Upper lobe of left lung (tissue), 6 donors: ENCODE measurements at regions not wholly inside any gene's neighbourhood (a gene's known extent, or its start where the extent isn't known, plus 50 kb on each side); places are given as distances from the start of the nearest gene placed in this dataset.

Source experiments
- ATAC-seq, 2 donors: fragments of 200-7000 bp; cut with Tn5 transposase; one replicate each; pipeline ENCODE4 v1.9.1; 2022; ENCODE audit warnings: mild to moderate bottlenecking in 2 of 2, moderate library complexity in 2 of 2; ENCODE audit not compliant: low FRiP score in 2 of 2
- DNase-seq, 2 donors: peaks; one replicate each; pipeline ENCODE4 v3.0.0-alpha.2; 2019 to 2020
- H3K27ac ChIP-seq, 4 donors: fragments of 200-600 bp; sonication (generic); one replicate each; pipeline ENCODE4 v1.5.1; 2016 to 2019
- H3K27me3 ChIP-seq, 4 donors: fragments of 200-600 bp; sonication (generic); one replicate each; pipeline ENCODE4 v1.5.1; 2017 to 2019
- H3K36me3 ChIP-seq, 4 donors: fragments of 200-600 bp; sonication (generic); one replicate each; pipeline ENCODE4 v1.5.1; 2016 to 2019
- H3K4me1 ChIP-seq, 4 donors: fragments of 200-600 bp; sonication (generic); one replicate each; pipeline ENCODE4 v1.5.1; 2018 to 2019
- H3K4me3 ChIP-seq, 4 donors: fragments of 200-600 bp; sonication (generic); one replicate each; pipeline ENCODE4 v1.5.1; 2017 to 2019; ENCODE audit warnings: mild to moderate bottlenecking in 2 of 4, moderate library complexity in 1 of 4
- H3K9me3 ChIP-seq, 4 donors: fragments of 200-600 bp; sonication (generic); one replicate each; pipeline ENCODE4 v1.5.1; 2018 to 2019
- CTCF ChIP-seq, 6 experiments: fragments of 450-650 bp in 4 of 6; fragments of 200-600 bp in 2 of 6; sonication (generic) in 2 of 6; IDR thresholded peaks; one replicate each; pipeline ENCODE4 v1.5.1; 2016 to 2019; ENCODE audit warnings: antibody characterized with exemption in 6 of 6
- EP300 ChIP-seq, 4 donors: sonication (generic); formaldehyde crosslinking; IDR thresholded peaks; one replicate each; pipeline ENCODE4 v1.5.1; 2017; ENCODE audit warnings: antibody characterized with exemption in 4 of 4, control low read depth in 2 of 4
- POLR2A ChIP-seq, 4 donors: fragments of 450-650 bp; IDR thresholded peaks; one replicate each; pipeline ENCODE4 v1.5.1; 2016 to 2017; ENCODE audit warnings: antibody characterized with exemption in 4 of 4, mild to moderate bottlenecking in 2 of 4
- POLR2AphosphoS5 ChIP-seq, 2 donors: sonication (generic); formaldehyde crosslinking; IDR thresholded peaks; one replicate each; pipeline ENCODE4 v1.5.1; 2017; ENCODE audit warnings: antibody characterized with exemption in 2 of 2
- WGBS, 2 donors: methylation state at CpG; one replicate each; pipeline ENCODE4 v1.1.5; 2017 to 2018; 5-methylcytosine and 5-hydroxymethylcytosine counted together
- donor health status: DM: no; HTN: no; CAD: no; lungs with moderate emphysema.
- donor health status: DM: no; HTN: yes; CAD: no; lungs with severe emphysema.

GRCh38 chr5:117095346-117096332 is 521.0 kb upstream of the SEMA6A start:
- Histone ChIP-seq H3K27ac (no peak overlapping the region), H3K4me1 (no peaks in the 10 kb centered on the region), H3K36me3 (no peaks in the 10 kb centered on the region), H3K9me3 (no peaks in the 10 kb centered on the region), H3K27me3 (no peaks in the 10 kb centered on the region), H3K4me3 (no peak overlapping the region)
- 73 to 83% methylated on average over 10 of the region's 10 CpGs for WGBS, 2 donors
- DNase-seq (no peak), ATAC-seq (no peak)
- TF ChIP-seq POLR2A (IDR thresholded peaks at IDR 0.05) (no peak), POLR2AphosphoS5 (IDR thresholded peaks at IDR 0.05) (no peak), EP300 (IDR thresholded peaks at IDR 0.05) (no peak)

DNA sequence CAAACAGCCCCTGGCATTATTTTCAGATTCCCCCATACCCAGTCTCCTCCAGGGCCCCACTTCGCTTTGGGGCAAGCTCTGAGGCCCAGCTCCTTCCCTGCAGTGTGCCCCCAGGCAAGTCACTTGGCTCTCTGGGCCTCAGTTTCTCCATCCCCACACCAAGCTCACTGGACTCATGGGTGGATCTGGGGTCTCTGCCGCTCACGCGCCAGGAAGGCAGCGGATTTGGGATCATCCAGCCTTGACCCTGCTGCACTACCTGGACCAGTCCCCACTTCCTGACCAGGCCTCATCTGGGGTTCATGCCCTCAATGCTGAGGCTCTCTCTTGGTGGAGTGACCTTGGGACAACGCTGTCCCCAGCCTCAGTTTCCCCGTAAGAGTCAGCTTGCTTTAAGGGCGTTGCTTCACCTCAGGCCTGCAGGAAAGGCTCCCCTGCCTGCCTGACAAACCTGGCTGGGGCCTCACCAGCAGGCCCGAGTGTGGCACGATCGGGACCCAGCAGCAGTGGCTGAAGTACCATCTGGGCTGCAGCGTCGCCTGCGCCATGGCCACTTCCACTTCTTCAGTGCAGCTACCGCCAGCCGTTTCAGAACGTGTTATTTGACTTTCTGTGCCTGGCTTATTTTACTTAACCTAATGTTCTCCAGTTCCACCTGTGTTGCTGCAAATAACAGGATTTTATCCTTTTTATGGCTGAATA is 519.6 kb upstream of the SEMA6A start:
- Histone ChIP-seq H3K4me3 (no peak overlapping the region), H3K4me1 (no peaks in the 10 kb centered on the region), H3K27ac (no peak overlapping the region), H3K9me3 (no peaks in the 10 kb centered on the region), H3K27me3 (no peaks in the 10 kb centered on the region), H3K36me3 (no peaks in the 10 kb centered on the region)
- WGBS, 2 donors: 94 to 98% methylated on average over 16 to 17 of the region's 17 CpGs
- ATAC-seq (no peak), DNase-seq (peak in 1 of 2 donors; percentile 64)
- no peak for TF ChIP-seq CTCF (IDR thresholded peaks at IDR 0.05)
- no peak for TF ChIP-seq POLR2A (IDR thresholded peaks at IDR 0.05)
- no peak for TF ChIP-seq POLR2AphosphoS5 (IDR thresholded peaks at IDR 0.05)
- no peak for TF ChIP-seq EP300 (IDR thresholded peaks at IDR 0.05)

DNA sequence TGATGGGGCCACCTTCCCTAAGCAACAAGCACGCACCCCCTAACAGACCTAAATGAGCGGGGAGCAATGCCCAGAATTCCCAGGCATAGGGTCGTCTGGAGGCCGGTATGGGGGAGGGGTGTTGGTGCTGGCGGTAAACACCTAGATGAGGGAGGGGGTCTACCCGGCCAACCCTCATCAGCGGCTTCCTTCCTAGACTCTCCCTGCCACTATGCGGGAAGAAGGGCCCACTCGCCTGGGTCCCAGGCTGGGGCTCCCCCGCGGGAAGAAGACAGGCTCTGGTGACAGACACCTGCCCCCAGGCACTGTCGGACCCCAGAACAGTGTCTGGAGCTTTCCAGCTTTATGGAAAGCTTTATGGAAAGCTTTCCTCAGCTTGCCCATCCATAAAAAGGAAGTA is 519.0 kb upstream of the SEMA6A start:
- no peaks in the 10 kb centered on the region for H3K36me3 ChIP-seq
- no peaks in the 10 kb centered on the region for H3K9me3 ChIP-seq
- DNase-seq: peak in 1 of 2 donors; percentile 33
- no peak for ATAC-seq
- H3K4me1 ChIP-seq: no peaks in the 10 kb centered on the region
- 96 to 97% methylated on average over 6 to 12 of the region's 12 CpGs for WGBS, 2 donors
- H3K27me3 ChIP-seq: no peaks in the 10 kb centered on the region
- H3K27ac ChIP-seq: no peak overlapping the region
- TF ChIP-seq POLR2AphosphoS5 (IDR thresholded peaks at IDR 0.05) (no peak), EP300 (IDR thresholded peaks at IDR 0.05) (no peak), POLR2A (IDR thresholded peaks at IDR 0.05) (no peak), CTCF (IDR thresholded peaks at IDR 0.05) (no peak)
- H3K4me3 ChIP-seq: no peak overlapping the region

GRCh38 chr5:117089001-117089400 is 514.4 kb upstream of the SEMA6A start:
- Histone ChIP-seq H3K9me3 (no peaks in the 10 kb centered on the region), H3K27me3 (no peaks in the 10 kb centered on the region), H3K27ac (no peak overlapping the region), H3K36me3 (no peaks in the 10 kb centered on the region), H3K4me3 (no peak overlapping the region), H3K4me1 (no peaks in the 10 kb centered on the region)
- ATAC-seq (no peak), DNase-seq (no peak)
- 77 to 94% methylated on average over 2 of the region's 2 CpGs for WGBS, 2 donors
- TF ChIP-seq POLR2A (IDR thresholded peaks at IDR 0.05): no peak
- TF ChIP-seq CTCF (IDR thresholded peaks at IDR 0.05): no peak
- TF ChIP-seq EP300 (IDR thresholded peaks at IDR 0.05): no peak
- no peak for TF ChIP-seq POLR2AphosphoS5 (IDR thresholded peaks at IDR 0.05)

DNA sequence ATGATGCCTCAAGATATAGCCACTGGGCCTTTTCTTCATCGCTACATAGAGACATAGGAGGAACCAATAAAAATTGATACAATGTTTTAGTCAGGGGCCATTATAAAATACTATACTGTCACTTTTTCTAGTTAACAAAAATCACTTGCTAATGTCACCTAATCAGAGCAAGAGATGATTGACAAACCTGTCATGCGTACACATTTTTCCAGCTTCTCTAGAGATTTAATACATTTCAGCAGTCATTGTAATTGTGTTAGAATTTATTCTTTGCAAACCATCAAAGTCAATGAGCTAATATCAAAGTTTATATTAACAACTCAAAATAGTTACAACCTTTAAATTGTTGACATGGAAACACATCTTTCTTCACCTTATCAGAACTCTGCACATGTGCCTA is 513.6 kb upstream of the SEMA6A start:
- H3K4me3 ChIP-seq: no peak overlapping the region
- H3K36me3 ChIP-seq: no peaks in the 10 kb centered on the region
- no peaks in the 10 kb centered on the region for H3K27me3 ChIP-seq
- no peaks in the 10 kb centered on the region for H3K9me3 ChIP-seq
- ATAC-seq: no peak
- H3K27ac ChIP-seq: no peak overlapping the region
- TF ChIP-seq POLR2AphosphoS5 (IDR thresholded peaks at IDR 0.05) (no peak), EP300 (IDR thresholded peaks at IDR 0.05) (no peak), POLR2A (IDR thresholded peaks at IDR 0.05) (no peak), CTCF (IDR thresholded peaks at IDR 0.05) (no peak)
- no peaks in the 10 kb centered on the region for H3K4me1 ChIP-seq
- no peak for DNase-seq
- 88 to 91% methylated on average over 2 of the region's 2 CpGs for WGBS, 2 donors
